Endothelial cell of umbilical vein (primary cell): ENCODE measurements at regions not wholly inside any gene's neighbourhood (a gene's known extent, or its start where the extent isn't known, plus 50 kb on each side); places are given as distances from the start of the nearest gene placed in this dataset.

Experiments used
- BruUV-seq: library from RNA; stranded (reverse); fragments of 400-500 nt; replicated peaks from 2 replicates; lab custom pipeline; 2021; lab: Mats Ljungman, UMichigan
- CTCF ChIA-PET: fragments of 300-600, 350-600 bp; sonication (Branson Sonifier 250); formaldehyde crosslinking; loops from one replicate; lab custom pipeline; 2021; ENCODE audit warnings: antibody characterized with exemption, inconsistent platforms; lab: Charles Lee
- POLR2A ChIA-PET: fragments of 300-600, 350-600 bp; sonication (Branson Sonifier 250); formaldehyde crosslinking; loops from one replicate; lab custom pipeline; 2021; ENCODE audit warnings: antibody characterized with exemption, inconsistent platforms; lab: Charles Lee
- DNase-seq: peaks from one replicate; pipeline ENCODE4 v3.0.0-alpha.2; 2011; ENCODE audit warnings: low read depth, low spot score
- FAIRE-seq: peaks from 2 replicates; lab custom pipeline; 2011; peaks lifted over from hg19 to GRCh38; lab: Jason Lieb, UNC
- H2AFZ ChIP-seq: 2 replicates; pipeline ENCODE4 v1.6.0; 2012; ENCODE audit warnings: low read depth, low read length, control low read depth, inconsistent platforms
- H3K27ac ChIP-seq: 2 replicates; pipeline ENCODE4 v1.5.1; 2011; ENCODE audit warnings: low read depth, mild to moderate bottlenecking, control low read depth, low read length, moderate library complexity; ENCODE audit not compliant: insufficient read depth
- H3K27me3 ChIP-seq, 2 experiments: 2 replicates each; pipeline versions ENCODE4 v1.6.0 to v1.6.1; 2011; ENCODE audit warnings: low read length in 2 of 2, mixed read lengths in 1 of 2; ENCODE audit not compliant: control insufficient read depth in 2 of 2, insufficient read depth in 2 of 2
- H3K36me3 ChIP-seq, 2 experiments: 2 replicates in 1 of 2; 3 replicates in 1 of 2; pipeline ENCODE4 v1.5.1; 2011; ENCODE audit warnings: low read length in 2 of 2, mild to moderate bottlenecking in 1 of 2, moderate library complexity in 1 of 2; ENCODE audit not compliant: control insufficient read depth in 2 of 2, insufficient read depth in 2 of 2; ENCODE audit errors: extremely low read depth in 1 of 2
- H3K4me1 ChIP-seq: 3 replicates; pipeline ENCODE4 v1.5.1; 2011; ENCODE audit warnings: mild to moderate bottlenecking, low read length; ENCODE audit not compliant: control insufficient read depth, insufficient read depth; ENCODE audit errors: extremely low read depth
- H3K4me2 ChIP-seq: 2 replicates; pipeline ENCODE4 v1.6.1; 2011; ENCODE audit warnings: low read length, control low read depth, mixed read lengths; ENCODE audit not compliant: insufficient read depth
- H3K4me3 ChIP-seq, 3 experiments: fragments of 200-600 bp in 1 of 3; sonication (generic), shearing (Covaris generic) in 1 of 3; replicated peaks in 1 of 3; 2 replicates each; pipeline ENCODE4 v1.5.1; 2011 to 2016; ENCODE audit warnings: control low read depth in 3 of 3, low read length in 3 of 3, mild to moderate bottlenecking in 2 of 3, inconsistent platforms in 1 of 3, low read depth in 1 of 3, moderate library complexity in 1 of 3; ENCODE audit not compliant: insufficient read depth in 1 of 3
- H3K79me2 ChIP-seq: 2 replicates; pipeline ENCODE4 v1.6.0; 2012; ENCODE audit warnings: low read length, inconsistent platforms; ENCODE audit not compliant: control insufficient read depth, insufficient read depth
- H3K9ac ChIP-seq: replicated peaks from 2 replicates; pipeline ENCODE3; 2011; ENCODE audit warnings: low read length, control low read depth; ENCODE audit not compliant: insufficient read depth; ENCODE audit errors: extremely low read depth
- H3K9me1 ChIP-seq: replicated peaks from 3 replicates; pipeline ENCODE4 v1.6.0; 2011; ENCODE audit warnings: mild to moderate bottlenecking, low read length; ENCODE audit not compliant: control insufficient read depth, insufficient read depth; ENCODE audit errors: extremely low read depth
- H3K9me3 ChIP-seq: replicated peaks from 2 replicates; pipeline ENCODE4 v1.5.1; 2012; ENCODE audit warnings: low read length, inconsistent platforms; ENCODE audit not compliant: control insufficient read depth, insufficient read depth
- H4K20me1 ChIP-seq: replicated peaks from 2 replicates; pipeline ENCODE3; 2011; ENCODE audit warnings: mild to moderate bottlenecking, low read length; ENCODE audit not compliant: control insufficient read depth, insufficient read depth; ENCODE audit errors: extremely low read depth
- EZH2 ChIP-seq: IDR thresholded peaks from 2 replicates; pipeline ENCODE4 v1.6.1; 2012; ENCODE audit warnings: borderline replicate concordance, low read depth, mild to moderate bottlenecking, moderate library complexity, low read length, inconsistent platforms; ENCODE audit not compliant: severe bottlenecking
- FOS ChIP-seq: IDR thresholded peaks from 2 replicates; pipeline ENCODE4 v1.6.1; 2011; ENCODE audit warnings: mild to moderate bottlenecking, low read length, moderate library complexity, borderline replicate concordance; ENCODE audit not compliant: insufficient read depth
- GATA2 ChIP-seq: IDR thresholded peaks from 2 replicates; pipeline ENCODE4 v1.7.0; 2011; ENCODE audit warnings: low read depth, mild to moderate bottlenecking, moderate library complexity, mixed read lengths, low read length; ENCODE audit not compliant: insufficient read length, insufficient read depth
- JUN ChIP-seq: IDR thresholded peaks from 2 replicates; pipeline ENCODE4 v1.6.1; 2011; ENCODE audit warnings: borderline replicate concordance, low read depth; ENCODE audit not compliant: insufficient read length, insufficient read depth
- MYC ChIP-seq: IDR thresholded peaks from one replicate; pipeline ENCODE4 v1.6.1; 2011; ENCODE audit warnings: mild to moderate bottlenecking, low read depth, low read length
- POLR2A ChIP-seq: IDR thresholded peaks from 2 replicates; pipeline ENCODE4 v1.6.1; 2012; ENCODE audit warnings: low read depth, mild to moderate bottlenecking, control low read depth, low read length
- POLR2AphosphoS5 ChIP-seq: IDR thresholded peaks from 2 replicates; pipeline ENCODE4 v1.6.1; 2012; ENCODE audit warnings: low read depth, mild to moderate bottlenecking, control low read depth, low read length, moderate library complexity; ENCODE audit not compliant: insufficient read depth
- dilution Hi-C: fragments of 300-500 bp; cut with MboI; formaldehyde crosslinking; loops from one replicate; pipeline ENCODE4 v1.15.0; 2019; ENCODE audit warnings: low sequenced_read_pairs; ENCODE audit not compliant: extremely low pct_ligation_motif_present
- intact Hi-C: fragments of 100-400 bp; cut with micrococcal nuclease; formaldehyde crosslinking; loops from one replicate; pipeline ENCODE4 v1.10.0; 2022
- TF ChIP-seq, protein P1 (sequence below): IDR thresholded peaks from 2 replicates; pipeline ENCODE4 v1.6.1; 2011; ENCODE audit not compliant: insufficient read depth, insufficient read length
- TF ChIP-seq, protein P2 (sequence below), 2 donors: IDR thresholded peaks; 1 replicate in 1 of 2; 2 replicates in 1 of 2; pipeline ENCODE4 v1.5.1; 2011; ENCODE audit warnings: low read length in 2 of 2, mild to moderate bottlenecking in 2 of 2, moderate library complexity in 2 of 2, control low read depth in 1 of 2, inconsistent platforms in 1 of 2, low read depth in 1 of 2; ENCODE audit not compliant: insufficient read depth in 1 of 2; ENCODE audit errors: extremely low read depth in 1 of 2

DNA sequence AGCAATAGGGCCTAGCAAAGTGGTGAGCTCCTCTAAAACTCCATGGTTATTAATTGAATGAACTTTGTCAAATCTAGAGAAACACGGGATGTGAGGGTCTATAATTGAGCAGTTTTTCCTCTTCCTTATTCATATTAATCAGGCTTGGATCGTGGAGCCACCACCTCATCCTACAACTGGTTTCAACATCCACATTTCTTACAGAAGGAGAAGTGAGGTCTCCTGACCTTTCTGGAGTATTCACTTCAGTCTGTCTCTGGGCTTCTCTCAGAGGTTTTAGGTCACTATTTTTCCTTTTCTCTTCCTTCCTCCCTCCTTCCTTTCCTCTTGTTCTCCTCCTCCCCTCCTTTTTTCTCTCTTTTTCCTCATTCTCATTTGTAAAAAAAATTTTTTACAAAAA lies 177.3 kb upstream of the ACTBL2 start:
- no peak for TF ChIP-seq JUN
- TF ChIP-seq POLR2A, result no peak
- no peak for TF ChIP-seq EZH2
- no peak for TF ChIP-seq FOS
- TF ChIP-seq POLR2AphosphoS5, result no peak
- TF ChIP-seq, protein P1, sequence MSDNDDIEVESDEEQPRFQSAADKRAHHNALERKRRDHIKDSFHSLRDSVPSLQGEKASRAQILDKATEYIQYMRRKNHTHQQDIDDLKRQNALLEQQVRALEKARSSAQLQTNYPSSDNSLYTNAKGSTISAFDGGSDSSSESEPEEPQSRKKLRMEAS, result no peak
- TF ChIP-seq GATA2, result no peak
- no peak for TF ChIP-seq MYC
- TF ChIP-seq, protein P2, sequence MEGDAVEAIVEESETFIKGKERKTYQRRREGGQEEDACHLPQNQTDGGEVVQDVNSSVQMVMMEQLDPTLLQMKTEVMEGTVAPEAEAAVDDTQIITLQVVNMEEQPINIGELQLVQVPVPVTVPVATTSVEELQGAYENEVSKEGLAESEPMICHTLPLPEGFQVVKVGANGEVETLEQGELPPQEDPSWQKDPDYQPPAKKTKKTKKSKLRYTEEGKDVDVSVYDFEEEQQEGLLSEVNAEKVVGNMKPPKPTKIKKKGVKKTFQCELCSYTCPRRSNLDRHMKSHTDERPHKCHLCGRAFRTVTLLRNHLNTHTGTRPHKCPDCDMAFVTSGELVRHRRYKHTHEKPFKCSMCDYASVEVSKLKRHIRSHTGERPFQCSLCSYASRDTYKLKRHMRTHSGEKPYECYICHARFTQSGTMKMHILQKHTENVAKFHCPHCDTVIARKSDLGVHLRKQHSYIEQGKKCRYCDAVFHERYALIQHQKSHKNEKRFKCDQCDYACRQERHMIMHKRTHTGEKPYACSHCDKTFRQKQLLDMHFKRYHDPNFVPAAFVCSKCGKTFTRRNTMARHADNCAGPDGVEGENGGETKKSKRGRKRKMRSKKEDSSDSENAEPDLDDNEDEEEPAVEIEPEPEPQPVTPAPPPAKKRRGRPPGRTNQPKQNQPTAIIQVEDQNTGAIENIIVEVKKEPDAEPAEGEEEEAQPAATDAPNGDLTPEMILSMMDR (IDR thresholded peaks at IDR 0.05; ENCODE audit: extremely low read depth in 1 of 2, insufficient read depth in 1 of 2, low read depth in 1 of 2, low read length in 2 of 2), result no peak
- H3K27me3 ChIP-seq, result no peaks in the 10 kb centered on the region
- no peak overlapping the region for H3K4me3 ChIP-seq
- BruUV-seq, result no TSS peak
- H3K4me1 ChIP-seq, result no peaks in the 10 kb centered on the region
- dilution Hi-C loops, result no loop called here
- H3K9me3 ChIP-seq, result no peaks in the 10 kb centered on the region
- H2AFZ ChIP-seq, result no peak overlapping the region
- DNase-seq (no peak), FAIRE-seq (no peak)
- no peaks in the 10 kb centered on the region for H3K79me2 ChIP-seq
- ChIA-PET POLR2A (no interaction called here), CTCF (interaction anchor here (2.8 kb wide), 1 partner anchor 10 kb away, joined by 18 read pairs; no protein-coding TSS in a partner anchor)
- no peaks in the 10 kb centered on the region for H3K36me3 ChIP-seq
- no peaks in the 10 kb centered on the region for H4K20me1 ChIP-seq
- intact Hi-C loops, result no loop called here
- no peak overlapping the region for H3K9ac ChIP-seq
- no peak overlapping the region for H3K4me2 ChIP-seq
- H3K9me1 ChIP-seq, result no peaks in the 10 kb centered on the region
- H3K27ac ChIP-seq, result no peak overlapping the region
